K562 (cell line): ENCODE measurements at regions not wholly inside any gene's neighbourhood (a gene's known extent, or its start where the extent isn't known, plus 50 kb on each side); places are given as distances from the start of the nearest gene placed in this dataset.

Source experiments
- ATAC-seq: fragments of 200-7000 bp; cut with Tn5 transposase; 3 replicates; pipeline ENCODE4 v1.9.1; 2020; ENCODE audit warnings: moderate library complexity
- BruUV-seq: library from RNA; stranded (reverse); fragments of 400-500 nt; replicated peaks from 2 replicates; lab custom pipeline; 2021; lab: Mats Ljungman, UMichigan
- CTCF ChIA-PET: fragments of 300-600 bp; formaldehyde crosslinking; extraction: SDS; loops from one replicate; lab custom pipeline; 2021; ENCODE audit warnings: low intra/inter-chr PET ratio; lab: Yijun Ruan, JAX
- POLR2A ChIA-PET: fragments of 300-600, 350-650 bp; sonication (Branson Sonifier 250); formaldehyde crosslinking; extraction: SDS; loops from one replicate; lab custom pipeline; 2021; ENCODE audit warnings: antibody characterized with exemption, inconsistent platforms; lab: Yijun Ruan, JAX
- DNase-seq, 4 experiments: peaks; one replicate each; pipeline versions ENCODE4 v3.0.0 to v3.0.0-alpha.2; 2011 to 2018; ENCODE audit warnings: low spot score in 3 of 4, mixed read lengths in 3 of 4; ENCODE audit errors: extremely low read depth in 1 of 4
- FAIRE-seq: peaks from 2 replicates; lab custom pipeline; 2011; peaks lifted over from hg19 to GRCh38; lab: Jason Lieb, UNC
- H2AFZ ChIP-seq: 2 replicates; pipeline ENCODE4 v1.6.0; 2011; ENCODE audit warnings: low read depth, low read length, control low read depth, inconsistent platforms
- H3K27ac ChIP-seq: fragments of 200-600 bp; 3 replicates; pipeline ENCODE4 v1.8.0; 2011; ENCODE audit warnings: low read depth, mild to moderate bottlenecking, control low read depth, inconsistent platforms, low read length, moderate library complexity, mixed read lengths; ENCODE audit errors: extremely low read depth
- H3K27me3 ChIP-seq, 2 experiments: fragments of 300-600 bp in 1 of 2; 2 replicates in 1 of 2; 3 replicates in 1 of 2; pipeline versions ENCODE4 v1.6.0 to v1.8.0; 2011; ENCODE audit warnings: inconsistent platforms in 2 of 2, low read length in 2 of 2, mild to moderate bottlenecking in 1 of 2, mixed read lengths in 1 of 2, moderate library complexity in 1 of 2; ENCODE audit not compliant: control insufficient read depth in 2 of 2, insufficient read depth in 2 of 2
- H3K36me3 ChIP-seq: fragments of 300-600 bp; 3 replicates; pipeline ENCODE4 v1.8.0; 2011; ENCODE audit warnings: mild to moderate bottlenecking, low read length, inconsistent platforms; ENCODE audit not compliant: control insufficient read depth, insufficient read depth
- H3K4me1 ChIP-seq, 2 experiments: fragments of 200-600 bp in 1 of 2; replicated peaks in 1 of 2; 2 replicates in 1 of 2; 3 replicates in 1 of 2; pipeline versions ENCODE4 v1.5.1 to v1.8.0; 2011; ENCODE audit warnings: inconsistent platforms in 2 of 2, low read length in 2 of 2, mild to moderate bottlenecking in 1 of 2, mixed read lengths in 1 of 2, moderate library complexity in 1 of 2; ENCODE audit not compliant: control insufficient read depth in 2 of 2, insufficient read depth in 2 of 2
- H3K4me2 ChIP-seq: 2 replicates; pipeline ENCODE4 v1.6.1; 2011; ENCODE audit warnings: low read length, control low read depth, inconsistent platforms, mixed read lengths; ENCODE audit not compliant: insufficient read depth
- H3K4me3 ChIP-seq: fragments of 200-600 bp; sonication (generic), shearing (Covaris generic); 2 replicates; pipeline ENCODE4 v1.5.1; 2016; ENCODE audit warnings: control low read depth, inconsistent platforms
- H3K79me2 ChIP-seq: fragments of 200-600 bp; 3 replicates; pipeline ENCODE4 v1.8.0; 2011; ENCODE audit warnings: low read length, inconsistent platforms; ENCODE audit not compliant: control insufficient read depth, insufficient read depth
- H3K9ac ChIP-seq, 2 experiments: 2 replicates each; pipeline versions ENCODE4 v1.6.0 to v1.6.1; 2011; ENCODE audit warnings: low read depth in 2 of 2, low read length in 2 of 2, control low read depth in 1 of 2, inconsistent platforms in 1 of 2, mild to moderate bottlenecking in 1 of 2, mixed read lengths in 1 of 2; ENCODE audit not compliant: insufficient read depth in 1 of 2
- H3K9me1 ChIP-seq: one replicate; pipeline ENCODE4 v1.6.0; 2011; ENCODE audit warnings: inconsistent platforms, mild to moderate bottlenecking, low read length, moderate library complexity; ENCODE audit not compliant: control insufficient read depth, insufficient read depth
- H3K9me3 ChIP-seq: replicated peaks from 2 replicates; pipeline ENCODE4 v1.5.1; 2011; ENCODE audit warnings: low read depth, low read length, inconsistent platforms; ENCODE audit not compliant: control insufficient read depth, insufficient read depth
- H4K20me1 ChIP-seq: replicated peaks from 2 replicates; pipeline ENCODE4 v1.6.1; 2011; ENCODE audit warnings: low read length, inconsistent platforms, mixed read lengths; ENCODE audit not compliant: control insufficient read depth, insufficient read depth
- CHAMP1 ChIP-seq: fragments of 450-650 bp; IDR thresholded peaks from 2 replicates; pipeline ENCODE4 v1.6.1; 2016; ENCODE audit warnings: mild to moderate bottlenecking
- CTCFL ChIP-seq: IDR thresholded peaks from 2 replicates; pipeline ENCODE4 v1.6.1; 2011; ENCODE audit warnings: borderline replicate concordance, low read depth, mild to moderate bottlenecking, moderate library complexity, low read length; ENCODE audit not compliant: insufficient read depth, poor library complexity, severe bottlenecking
- SNIP1 ChIP-seq: fragments of 450-650 bp; IDR thresholded peaks from 2 replicates; pipeline ENCODE4 v1.7.1; 2017; ENCODE audit warnings: low read depth, mild to moderate bottlenecking
- STAT5A ChIP-seq: IDR thresholded peaks from 2 replicates; pipeline ENCODE4 v1.6.1; 2012; ENCODE audit warnings: low read length, inconsistent platforms, borderline replicate concordance
- ZC3H11A ChIP-seq: IDR thresholded peaks from 2 replicates; pipeline ENCODE4 v1.6.1; 2012; ENCODE audit warnings: low read depth, low read length, improper control_type of control experiment
- WGBS: fragments of 100-300 bp; shearing (Covaris generic); methylation state at CpG from one replicate; pipeline ENCODE4 v1.1.6; 2016; ENCODE audit warnings: low coverage, mixed read lengths; ENCODE audit not compliant: insufficient coverage; ENCODE audit errors: missing lambda C conversion rate; 5-methylcytosine and 5-hydroxymethylcytosine counted together
- in situ Hi-C: fragments of 300-500 bp; cut with MboI; formaldehyde crosslinking; loops from 4 replicates; pipeline ENCODE4 v1.15.0; 2018; ENCODE audit warnings: inconsistent platforms, mixed read lengths
- intact Hi-C: fragments of 100-400 bp; cut with micrococcal nuclease; formaldehyde crosslinking; loops from 2 replicates; pipeline ENCODE4 v1.14.2; 2022

DNA sequence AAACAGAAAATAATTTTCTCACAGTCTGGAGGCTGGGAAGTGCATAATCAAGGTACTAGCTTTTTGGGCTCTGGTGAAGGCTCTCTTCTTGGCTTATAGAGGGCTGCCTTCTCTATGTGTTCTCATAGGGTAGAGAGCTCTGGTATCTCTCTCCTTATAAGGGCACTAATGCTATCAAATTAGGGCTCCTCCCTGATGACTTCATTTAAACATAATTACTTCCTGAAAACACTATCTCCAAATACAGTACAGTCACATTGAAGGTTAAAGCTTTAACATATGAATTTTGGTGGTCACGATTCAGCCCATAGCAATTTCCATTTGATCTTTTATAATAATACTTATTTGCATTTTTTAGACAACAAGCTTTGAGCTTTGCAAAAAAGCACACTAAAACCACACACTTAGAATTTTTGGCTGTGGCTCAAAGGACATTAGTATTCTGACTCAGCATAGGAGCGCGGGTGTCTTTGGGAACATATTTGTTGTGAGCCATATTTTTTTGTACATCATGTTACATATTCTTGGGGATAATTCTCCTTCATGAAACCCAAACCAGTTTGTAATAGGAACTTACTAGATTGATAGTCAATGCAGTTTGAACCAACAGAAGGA lies 808.1 kb upstream of the FBXO33 start (continued):
- no peak for TF ChIP-seq CTCFL
- TF ChIP-seq SNIP1, result no peak
- no peak for TF ChIP-seq ZC3H11A
- TF ChIP-seq STAT5A, result no peak

DNA sequence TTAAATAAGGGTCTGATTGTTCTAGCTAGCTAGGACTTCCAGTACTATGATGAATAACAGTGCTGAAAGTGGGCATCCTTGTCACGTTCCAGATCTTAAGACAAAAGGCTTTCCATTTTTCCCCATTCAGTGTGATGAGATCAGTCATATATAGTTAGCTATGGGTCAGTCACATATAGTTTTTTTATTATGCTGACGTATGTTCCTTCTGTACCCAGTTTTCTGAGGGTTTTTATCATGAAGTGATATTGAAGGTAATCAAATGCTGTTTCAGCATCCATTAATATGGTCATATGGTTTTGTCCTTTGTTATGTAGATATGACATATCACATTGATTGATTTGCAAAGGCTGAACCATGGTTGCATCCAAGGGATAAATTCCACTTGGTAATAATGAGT lies 800.1 kb upstream of the FBXO33 start:
- in situ Hi-C loops, result no loop called here
- no peak for ATAC-seq

More for the DNA sequence above, 800.1 kb upstream of the FBXO33 start:
- Histone ChIP-seq H3K4me2 (no peak overlapping the region), H3K9me3 (no peaks in the 10 kb centered on the region), H2AFZ (no peak overlapping the region), H3K4me3 (no peak overlapping the region), H3K4me1 (no peaks in the 10 kb centered on the region), H3K27ac (no peak overlapping the region), H3K79me2 (no peaks in the 10 kb centered on the region), H3K9me1 (no peaks in the 10 kb centered on the region)
- DNase-seq (no peak), FAIRE-seq (no peak)
- intact Hi-C loops, result no loop called here
- 0% methylated on average over 2 of the region's 2 CpGs for WGBS
- BruUV-seq, result no TSS peak
- CTCF ChIA-PET, result no interaction called here
- no peak for TF ChIP-seq CHAMP1
- TF ChIP-seq, all 486 proteins: peak for 0
- POLR2A ChIA-PET, result no interaction called here
- Histone ChIP-seq H4K20me1 (no peaks in the 10 kb centered on the region), H3K27me3 (no peaks in the 10 kb centered on the region), H3K9ac (no peak overlapping the region), H3K36me3 (no peaks in the 10 kb centered on the region)
